ENCODE measurements at regions not wholly inside any gene's neighbourhood (a gene's known extent, or its start where the extent isn't known, plus 50 kb on each side); places are given as distances from the start of the nearest gene placed in this dataset.

GRCh38 chr12:88985011-88985410 lies 367.3 kb downstream of the DUSP6 start:
- TF ChIP-seq CTCF (IDR thresholded peaks at IDR 0.05) (no peak), POLR2A (IDR thresholded peaks at IDR 0.05) (no peak)

Measured in heart left ventricle (tissue), 13 donors.